ENCODE measurements at regions not wholly inside any gene's neighbourhood (a gene's known extent, or its start where the extent isn't known, plus 50 kb on each side); places are given as distances from the start of the nearest gene placed in this dataset.

DNA sequence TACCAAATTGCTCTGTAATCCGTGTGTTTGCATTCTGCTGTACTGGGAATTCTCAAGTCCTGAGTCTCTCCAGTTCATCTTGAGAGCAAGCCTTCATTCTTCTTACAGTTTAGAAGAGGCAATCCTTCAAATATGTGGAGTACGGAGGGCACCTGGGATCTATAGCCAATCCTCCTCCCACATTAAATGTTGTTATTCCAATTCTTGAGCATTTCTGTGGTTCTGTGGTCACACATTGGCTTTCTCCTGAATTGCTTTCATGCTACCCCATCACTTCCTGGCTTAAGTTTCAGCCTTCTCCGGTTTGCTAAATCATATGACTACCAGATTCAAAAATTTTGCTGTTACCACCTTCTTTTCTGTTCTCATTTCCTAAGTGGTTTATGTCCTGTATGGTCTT lies 611.1 kb downstream of the PCDH19 start:
- TF ChIP-seq, protein P1, sequence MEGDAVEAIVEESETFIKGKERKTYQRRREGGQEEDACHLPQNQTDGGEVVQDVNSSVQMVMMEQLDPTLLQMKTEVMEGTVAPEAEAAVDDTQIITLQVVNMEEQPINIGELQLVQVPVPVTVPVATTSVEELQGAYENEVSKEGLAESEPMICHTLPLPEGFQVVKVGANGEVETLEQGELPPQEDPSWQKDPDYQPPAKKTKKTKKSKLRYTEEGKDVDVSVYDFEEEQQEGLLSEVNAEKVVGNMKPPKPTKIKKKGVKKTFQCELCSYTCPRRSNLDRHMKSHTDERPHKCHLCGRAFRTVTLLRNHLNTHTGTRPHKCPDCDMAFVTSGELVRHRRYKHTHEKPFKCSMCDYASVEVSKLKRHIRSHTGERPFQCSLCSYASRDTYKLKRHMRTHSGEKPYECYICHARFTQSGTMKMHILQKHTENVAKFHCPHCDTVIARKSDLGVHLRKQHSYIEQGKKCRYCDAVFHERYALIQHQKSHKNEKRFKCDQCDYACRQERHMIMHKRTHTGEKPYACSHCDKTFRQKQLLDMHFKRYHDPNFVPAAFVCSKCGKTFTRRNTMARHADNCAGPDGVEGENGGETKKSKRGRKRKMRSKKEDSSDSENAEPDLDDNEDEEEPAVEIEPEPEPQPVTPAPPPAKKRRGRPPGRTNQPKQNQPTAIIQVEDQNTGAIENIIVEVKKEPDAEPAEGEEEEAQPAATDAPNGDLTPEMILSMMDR (IDR thresholded peaks at IDR 0.05; ENCODE audit: low read depth, low read length) = no peak
- peak in 1 of 2 donors; percentile 0 for DNase-seq (ENCODE audit: low read depth in 2 of 2)

DNA sequence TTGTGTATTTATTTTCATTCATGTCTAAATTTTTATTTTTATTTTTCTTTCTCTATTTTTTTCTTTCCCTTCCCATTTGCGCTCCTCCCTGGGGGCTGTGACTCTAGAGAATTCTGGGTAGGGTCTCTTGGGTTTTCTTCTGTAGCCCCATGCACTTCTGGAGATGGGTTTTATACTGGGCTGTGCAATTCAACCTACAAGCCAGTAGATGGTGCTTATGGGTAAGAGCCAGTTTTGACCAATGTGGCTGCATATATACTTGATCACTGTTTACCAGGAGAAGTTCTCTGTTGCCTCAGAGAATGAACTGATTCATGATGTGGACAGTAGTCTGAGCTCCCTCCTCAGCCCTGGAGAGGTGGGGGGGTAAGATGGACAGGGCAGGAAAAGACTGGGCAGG lies 614.6 kb downstream of the PCDH19 start:
- peak in 1 of 2 donors; percentile 1 for DNase-seq (ENCODE audit: low read depth in 2 of 2)

More for the DNA sequence above, 611.1 kb downstream of the PCDH19 start:
- no peak overlapping the region for H3K4me3 ChIP-seq (replicated peaks in 1 of 2; ENCODE audit: low read depth in 2 of 2, low read length in 2 of 2)

DNA sequence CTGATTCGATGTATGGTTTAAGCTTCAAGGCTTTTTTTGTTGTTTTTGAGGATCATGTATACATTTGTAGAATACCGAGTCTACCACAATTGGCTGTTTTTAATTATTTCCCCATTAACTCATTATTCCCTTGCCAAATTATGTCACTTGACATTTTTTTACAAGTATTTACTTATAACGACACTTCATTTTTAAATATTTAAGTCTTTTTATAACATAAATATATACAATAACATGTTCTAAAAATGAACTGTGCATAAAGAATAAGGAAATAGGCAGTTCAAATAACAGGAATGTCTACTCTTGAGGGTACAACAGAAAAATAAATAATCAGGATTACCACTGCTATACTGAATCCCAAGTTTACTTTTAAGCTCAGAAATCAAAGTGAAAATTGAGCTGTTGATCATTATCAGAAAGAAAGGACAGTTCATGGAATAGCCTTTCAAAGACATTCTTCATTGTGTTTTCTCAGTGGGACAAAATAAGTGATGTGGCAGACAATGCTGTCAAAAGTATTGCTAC lies 627.5 kb downstream of the PCDH19 start:
- DNase-seq (ENCODE audit: low read depth in 2 of 2) = no peak
- no peak overlapping the region for H3K4me3 ChIP-seq (replicated peaks in 1 of 2; ENCODE audit: low read depth in 2 of 2, low read length in 2 of 2)
- TF ChIP-seq, protein P1 (IDR thresholded peaks at IDR 0.05; ENCODE audit: low read depth, low read length) = no peak

More for the DNA sequence above, 614.6 kb downstream of the PCDH19 start:
- H3K4me3 ChIP-seq (replicated peaks in 1 of 2; ENCODE audit: low read depth in 2 of 2, low read length in 2 of 2) = no peak overlapping the region
- TF ChIP-seq, protein P1 (IDR thresholded peaks at IDR 0.05; ENCODE audit: low read depth, low read length) = no peak

DNA sequence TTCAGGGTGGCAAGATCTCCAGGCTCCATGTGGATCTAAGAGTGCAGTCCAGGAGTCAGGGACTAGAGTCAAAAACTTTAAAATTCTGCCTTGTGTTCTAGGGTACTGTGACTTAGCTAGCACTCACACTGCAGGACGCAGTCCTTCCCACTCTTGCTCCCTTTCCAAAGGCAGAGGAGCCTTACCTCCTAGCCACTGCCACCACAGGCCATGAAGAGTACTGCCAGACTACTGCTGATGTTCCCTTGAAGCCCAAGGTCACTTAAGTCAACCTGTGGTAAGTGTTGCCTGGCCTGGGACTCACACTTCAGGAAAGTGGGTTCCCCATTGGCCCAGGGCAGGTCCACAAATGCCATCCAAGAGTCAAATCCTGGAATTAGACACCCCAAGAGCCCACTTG lies 632.2 kb downstream of the PCDH19 start:
- TF ChIP-seq, protein P1 (IDR thresholded peaks at IDR 0.05; ENCODE audit: low read depth, low read length) = no peak
- H3K4me3 ChIP-seq (replicated peaks in 1 of 2; ENCODE audit: low read depth in 2 of 2, low read length in 2 of 2) = no peak overlapping the region
- no peak for DNase-seq (ENCODE audit: low read depth in 2 of 2)

DNA sequence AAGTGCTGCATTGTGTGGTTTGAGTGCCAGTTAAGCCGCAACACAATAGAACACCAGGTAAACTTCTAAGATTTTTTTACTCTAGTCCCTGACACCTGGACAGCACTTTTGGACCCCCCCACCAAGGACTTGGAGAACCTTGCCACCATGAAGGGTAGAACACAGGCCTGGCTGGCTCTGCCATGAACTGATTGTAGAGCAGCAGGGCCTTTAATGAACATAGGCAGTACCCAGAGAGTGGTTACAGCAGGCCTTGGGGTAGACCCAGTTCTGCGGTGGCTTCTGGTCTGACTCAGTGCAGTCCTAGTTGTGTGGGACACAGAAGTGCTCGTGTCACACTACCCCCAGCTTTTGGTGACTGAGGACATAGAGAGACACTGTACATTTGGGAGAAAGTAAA lies 648.3 kb downstream of the PCDH19 start:
- no peak overlapping the region for H3K4me3 ChIP-seq (replicated peaks in 1 of 2; ENCODE audit: low read depth in 2 of 2, low read length in 2 of 2)
- TF ChIP-seq, protein P1 (IDR thresholded peaks at IDR 0.05; ENCODE audit: low read depth, low read length) = no peak
- DNase-seq (ENCODE audit: low read depth in 2 of 2) = no peak

DNA sequence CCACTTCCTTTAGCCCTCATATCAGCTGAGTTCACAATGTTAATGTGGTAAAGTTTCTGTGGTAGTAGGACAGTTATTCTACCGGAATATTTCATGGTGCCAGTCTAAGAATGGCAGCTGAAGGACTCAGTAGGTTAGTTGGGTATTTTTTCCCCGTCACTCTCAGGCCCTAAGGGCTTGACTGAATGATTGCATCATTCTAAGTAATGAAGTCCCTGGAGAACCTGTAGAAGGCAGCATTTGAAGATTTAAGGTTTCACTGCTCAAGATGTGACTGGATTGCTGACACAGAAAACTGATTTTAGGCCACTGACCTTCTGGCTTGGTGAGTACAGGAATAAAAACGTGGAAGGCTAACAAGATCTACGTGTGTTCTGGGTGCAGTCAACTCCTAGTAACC lies 657.3 kb downstream of the PCDH19 start:
- DNase-seq (ENCODE audit: low read depth in 2 of 2) = no peak
- no peak overlapping the region for H3K4me3 ChIP-seq (replicated peaks in 1 of 2; ENCODE audit: low read depth in 2 of 2, low read length in 2 of 2)
- TF ChIP-seq, protein P1 (IDR thresholded peaks at IDR 0.05; ENCODE audit: low read depth, low read length) = no peak

- DNase-seq (ENCODE audit: low read depth in 2 of 2) = no peak
- TF ChIP-seq, protein P1 (IDR thresholded peaks at IDR 0.05; ENCODE audit: low read depth, low read length) = no peak
- no peak overlapping the region for H3K4me3 ChIP-seq (replicated peaks in 1 of 2; ENCODE audit: low read depth in 2 of 2, low read length in 2 of 2)
These were observed 659.4 kb downstream of the PCDH19 start for GRCh38 chrX:99750721-99751120.
